Body of pancreas (tissue), 4 donors: ENCODE measurements at regions not wholly inside any gene's neighbourhood (a gene's known extent, or its start where the extent isn't known, plus 50 kb on each side); places are given as distances from the start of the nearest gene placed in this dataset.

Source experiments
- CTCF ChIP-seq, 7 experiments: fragments of 450-650 bp in 4 of 7; fragments of 200-600 bp in 3 of 7; sonication (generic) in 3 of 7; IDR thresholded peaks; one replicate each; pipeline ENCODE4 v1.5.1; 2016 to 2019; ENCODE audit warnings: antibody characterized with exemption in 7 of 7
- POLR2A ChIP-seq, 3 donors: fragments of 450-650 bp; IDR thresholded peaks; one replicate each; pipeline ENCODE4 v1.6.1; 2016; ENCODE audit warnings: antibody characterized with exemption in 3 of 3, mild to moderate bottlenecking in 2 of 3

DNA sequence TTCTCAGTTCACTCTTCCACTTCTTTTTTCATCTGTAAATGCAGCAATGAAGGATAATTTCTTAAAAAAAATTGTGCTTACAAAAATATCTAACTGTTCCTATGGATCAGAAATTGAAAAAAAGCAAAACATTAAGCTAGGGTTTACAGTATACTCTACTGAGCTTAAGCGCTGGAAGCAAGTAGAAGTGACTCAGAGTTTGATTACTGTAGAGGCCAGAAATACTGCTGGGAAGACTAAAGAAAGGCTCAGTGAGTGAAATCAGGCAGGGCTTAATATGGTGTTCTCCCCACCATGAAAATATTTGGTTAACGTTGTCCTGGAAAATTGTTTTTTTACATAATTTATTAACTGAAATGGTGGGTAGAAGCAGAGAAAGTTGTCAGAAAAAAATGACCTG is 1061.8 kb upstream of the GRIA3 start:
- TF ChIP-seq POLR2A (IDR thresholded peaks at IDR 0.05) (no peak), CTCF (IDR thresholded peaks at IDR 0.05) (no peak)
